ENCODE measurements at regions not wholly inside any gene's neighbourhood (a gene's known extent, or its start where the extent isn't known, plus 50 kb on each side); places are given as distances from the start of the nearest gene placed in this dataset.

GRCh38 chr5:66529704-66530103, 66.5 kb upstream of the MAST4 start:
- TF ChIP-seq YY1 (IDR thresholded peaks at IDR 0.05; ENCODE audit: low read depth, low read length), result no peak
- no peak for TF ChIP-seq RAD21 (IDR thresholded peaks at IDR 0.05 in 1 of 2, conservative IDR thresholded peaks at IDR 0.05 in 1 of 2; ENCODE audit: low read depth in 2 of 2, low read length in 2 of 2)
- no peak for TF ChIP-seq POLR2A (IDR thresholded peaks at IDR 0.05; ENCODE audit: control extremely low read depth in 1 of 2, low read depth in 2 of 2, low read length in 2 of 2)
